SH-SY5Y (cell line): ENCODE measurements at regions not wholly inside any gene's neighbourhood (a gene's known extent, or its start where the extent isn't known, plus 50 kb on each side); places are given as distances from the start of the nearest gene placed in this dataset.

ENCODE experiments used
- GATA2 ChIP-seq: IDR thresholded peaks from 2 replicates; pipeline ENCODE4 v1.6.1; 2011; ENCODE audit warnings: mild to moderate bottlenecking, low read depth, low read length
- GATA3 ChIP-seq: IDR thresholded peaks from 2 replicates; pipeline ENCODE4 v1.6.1; 2011; ENCODE audit warnings: low read depth, mild to moderate bottlenecking, low read length, moderate library complexity

DNA sequence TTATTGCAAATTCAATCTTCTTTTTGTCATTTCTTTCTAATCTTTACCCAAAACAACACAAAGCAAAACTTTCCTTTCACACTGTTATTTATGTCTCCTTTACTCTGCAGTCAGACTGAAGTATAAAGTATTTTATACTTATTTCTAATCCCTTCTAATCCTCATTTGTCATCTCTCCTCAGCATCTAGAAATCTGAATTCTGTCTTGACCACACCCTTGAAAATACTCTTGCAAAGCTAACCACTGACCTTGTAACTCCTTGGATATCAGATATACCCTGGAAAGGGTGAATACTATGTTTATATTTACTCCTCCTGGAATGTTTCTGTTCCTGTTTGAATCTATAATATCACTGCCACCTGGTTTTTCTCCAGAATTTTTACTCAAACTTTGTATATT, 481.1 kb downstream of the ZNF385D start:
- TF ChIP-seq GATA2 (no peak), GATA3 (no peak)
